SKM-1 treated with dmso at 0.1 percent for 144 hours (cell line): ENCODE measurements at regions not wholly inside any gene's neighbourhood (a gene's known extent, or its start where the extent isn't known, plus 50 kb on each side); places are given as distances from the start of the nearest gene placed in this dataset.
"Not testable (repeated sequence)": the region's sequence is repeated elsewhere in the genome, so short reads cannot be mapped to it uniquely, and the experiment has no call there.

Experiments used
- DNase-seq: peaks from one replicate; lab custom pipeline; 2025; ENCODE audit not compliant: unreplicated experiment; lab: John Stamatoyannopoulos, UW

GRCh38 chr5:57774439-57774838 is 291.8 kb upstream of the ACTBL2 start:
- no peak for DNase-seq

- no peak for DNase-seq
Measured at GRCh38 chr5:57772512-57772911, 289.9 kb upstream of the ACTBL2 start.

- DNase-seq: no peak
Measured at GRCh38 chr5:57770039-57770438, 287.4 kb upstream of the ACTBL2 start.

- no peak for DNase-seq
Measured at GRCh38 chr5:57768745-57769144, 286.1 kb upstream of the ACTBL2 start.

- DNase-seq: no peak
Measured at GRCh38 chr5:57764479-57765089, 282.0 kb upstream of the ACTBL2 start.

- DNase-seq: no peak
Measured at GRCh38 chr5:57761513-57761912, 278.9 kb upstream of the ACTBL2 start.

GRCh38 chr5:57754616-57755015 is 272.0 kb upstream of the ACTBL2 start:
- DNase-seq: no peak

GRCh38 chr5:57753446-57753845 is 270.8 kb upstream of the ACTBL2 start:
- no peak for DNase-seq

- no peak for DNase-seq
Measured at GRCh38 chr5:57751710-57752109, 269.1 kb upstream of the ACTBL2 start.

- DNase-seq: no peak
Measured at GRCh38 chr5:57750891-57751290, 268.3 kb upstream of the ACTBL2 start.

GRCh38 chr5:57750282-57750681 is 267.7 kb upstream of the ACTBL2 start:
- no peak for DNase-seq

- no peak for DNase-seq
Measured at GRCh38 chr5:57749396-57749795, 266.8 kb upstream of the ACTBL2 start.

GRCh38 chr5:57745700-57746651 is 263.4 kb upstream of the ACTBL2 start:
- no peak for DNase-seq

GRCh38 chr5:57745029-57745428 is 262.4 kb upstream of the ACTBL2 start:
- DNase-seq: no peak

GRCh38 chr5:57741336-57741735 is 258.7 kb upstream of the ACTBL2 start:
- DNase-seq: no peak

GRCh38 chr5:57738787-57739186 is 256.2 kb upstream of the ACTBL2 start:
- DNase-seq: no peak

GRCh38 chr5:57738301-57738700 is 255.7 kb upstream of the ACTBL2 start:
- DNase-seq: no peak

- no peak for DNase-seq
Measured at GRCh38 chr5:57736716-57737115, 254.1 kb upstream of the ACTBL2 start.

- DNase-seq: not testable (repeated sequence)
Measured at GRCh38 chr5:57735279-57736153, 252.9 kb upstream of the ACTBL2 start.

- no peak for DNase-seq
Measured at GRCh38 chr5:57734296-57734695, 251.7 kb upstream of the ACTBL2 start.

GRCh38 chr5:57727591-57727990 is 245.0 kb upstream of the ACTBL2 start:
- DNase-seq: no peak
